Sigmoid colon (tissue), 6 donors: ENCODE measurements at regions not wholly inside any gene's neighbourhood (a gene's known extent, or its start where the extent isn't known, plus 50 kb on each side); places are given as distances from the start of the nearest gene placed in this dataset.

Experiments used
- DNase-seq: peaks from one replicate; pipeline ENCODE4 v3.0.0-alpha.2; 2019
- H3K27ac ChIP-seq, 4 donors: fragments of 200-600 bp; sonication (generic); one replicate each; pipeline ENCODE4 v1.5.1; 2016 to 2019; ENCODE audit warnings: mild to moderate bottlenecking in 1 of 4
- H3K27me3 ChIP-seq, 3 donors: fragments of 200-600 bp; sonication (generic); one replicate each; pipeline ENCODE4 v1.5.1; 2019; ENCODE audit warnings: mild to moderate bottlenecking in 1 of 3
- H3K36me3 ChIP-seq, 4 donors: fragments of 200-600 bp; sonication (generic); one replicate each; pipeline ENCODE4 v1.5.1; 2016 to 2019
- H3K4me1 ChIP-seq, 4 donors: fragments of 200-600 bp; sonication (generic); one replicate each; pipeline ENCODE4 v1.5.1; 2017 to 2019
- H3K4me3 ChIP-seq, 4 donors: fragments of 200-600 bp; sonication (generic); one replicate each; pipeline ENCODE4 v1.5.1; 2017 to 2019; ENCODE audit warnings: mild to moderate bottlenecking in 2 of 4, moderate library complexity in 1 of 4
- H3K9me3 ChIP-seq, 4 donors: fragments of 200-600 bp in 3 of 4; sonication (generic) in 3 of 4; one replicate each; pipeline versions ENCODE4 v1.5.1 to v1.6.1; 2013 to 2019
- EP300 ChIP-seq, 4 donors: sonication (generic); formaldehyde crosslinking; IDR thresholded peaks; one replicate each; pipeline ENCODE4 v1.6.1; 2017; ENCODE audit warnings: antibody characterized with exemption in 4 of 4
- POLR2A ChIP-seq, 2 donors: fragments of 450-650 bp; IDR thresholded peaks; one replicate each; pipeline ENCODE4 v1.6.1; 2016; ENCODE audit warnings: antibody characterized with exemption in 2 of 2, mild to moderate bottlenecking in 2 of 2, moderate library complexity in 2 of 2
- POLR2AphosphoS5 ChIP-seq, 4 donors: sonication (generic); formaldehyde crosslinking; IDR thresholded peaks; one replicate each; pipeline ENCODE4 v1.6.1; 2017; ENCODE audit warnings: antibody characterized with exemption in 4 of 4
- WGBS, 2 donors: extraction: QIAGEN DNeasy Blood & Tissue Kit; methylation state at CpG; one replicate each; pipeline ENCODE4 v1.1.7; 2013; 5-methylcytosine and 5-hydroxymethylcytosine counted together
- intact Hi-C: fragments of 100-400 bp; cut with DNase I; formaldehyde crosslinking; loops from one replicate; pipeline ENCODE4 v1.15.1; 2023
- TF ChIP-seq, protein P1 (sequence below), 4 experiments: fragments of 450-650 bp in 3 of 4; fragments of 200-600 bp in 1 of 4; IDR thresholded peaks; one replicate each; pipeline ENCODE4 v1.5.1; 2016 to 2019; ENCODE audit warnings: antibody characterized with exemption in 4 of 4, mild to moderate bottlenecking in 3 of 4, moderate library complexity in 2 of 4
- donor health status: healthy with polysubstance abuse.
- donor health status: healthy.

DNA sequence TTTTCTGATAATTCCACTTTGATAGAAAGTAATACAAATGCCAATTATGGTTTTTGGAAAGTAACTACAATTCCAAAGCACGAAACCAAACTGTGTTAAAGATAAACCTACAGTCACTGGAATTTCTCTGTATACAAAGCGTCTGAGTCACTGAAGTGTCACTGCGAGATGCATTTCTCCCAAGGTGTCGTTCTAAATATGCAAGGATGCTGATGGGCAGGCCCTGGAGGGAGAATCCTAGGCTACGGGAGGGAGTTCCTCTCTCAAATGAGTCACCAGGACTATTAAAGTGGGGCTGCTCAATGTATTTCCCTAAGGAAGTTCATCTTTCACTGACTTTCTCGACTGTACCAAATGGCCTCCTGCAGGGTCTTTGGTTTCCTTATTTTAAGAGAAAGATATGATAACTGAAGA is 163.8 kb upstream of the STK17B start:
- Histone ChIP-seq H3K4me3 (no peak overlapping the region), H3K36me3 (no peaks in the 10 kb centered on the region), H3K4me1 (no peaks in the 10 kb centered on the region), H3K27me3 (no peaks in the 10 kb centered on the region), H3K27ac (no peak overlapping the region), H3K9me3 (no peaks in the 10 kb centered on the region)
- TF ChIP-seq POLR2AphosphoS5 (IDR thresholded peaks at IDR 0.05) (no peak), EP300 (IDR thresholded peaks at IDR 0.05) (no peak)
- TF ChIP-seq, protein P1, sequence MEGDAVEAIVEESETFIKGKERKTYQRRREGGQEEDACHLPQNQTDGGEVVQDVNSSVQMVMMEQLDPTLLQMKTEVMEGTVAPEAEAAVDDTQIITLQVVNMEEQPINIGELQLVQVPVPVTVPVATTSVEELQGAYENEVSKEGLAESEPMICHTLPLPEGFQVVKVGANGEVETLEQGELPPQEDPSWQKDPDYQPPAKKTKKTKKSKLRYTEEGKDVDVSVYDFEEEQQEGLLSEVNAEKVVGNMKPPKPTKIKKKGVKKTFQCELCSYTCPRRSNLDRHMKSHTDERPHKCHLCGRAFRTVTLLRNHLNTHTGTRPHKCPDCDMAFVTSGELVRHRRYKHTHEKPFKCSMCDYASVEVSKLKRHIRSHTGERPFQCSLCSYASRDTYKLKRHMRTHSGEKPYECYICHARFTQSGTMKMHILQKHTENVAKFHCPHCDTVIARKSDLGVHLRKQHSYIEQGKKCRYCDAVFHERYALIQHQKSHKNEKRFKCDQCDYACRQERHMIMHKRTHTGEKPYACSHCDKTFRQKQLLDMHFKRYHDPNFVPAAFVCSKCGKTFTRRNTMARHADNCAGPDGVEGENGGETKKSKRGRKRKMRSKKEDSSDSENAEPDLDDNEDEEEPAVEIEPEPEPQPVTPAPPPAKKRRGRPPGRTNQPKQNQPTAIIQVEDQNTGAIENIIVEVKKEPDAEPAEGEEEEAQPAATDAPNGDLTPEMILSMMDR (IDR thresholded peaks at IDR 0.05), result no peak
- intact Hi-C loops, result loop anchor here (5.0 kb wide), 1 partner anchor 258 kb away; no protein-coding TSS in a partner anchor
- 66 to 67% methylated on average over 6 of the region's 6 CpGs for WGBS, 2 donors
- no peak for DNase-seq

DNA sequence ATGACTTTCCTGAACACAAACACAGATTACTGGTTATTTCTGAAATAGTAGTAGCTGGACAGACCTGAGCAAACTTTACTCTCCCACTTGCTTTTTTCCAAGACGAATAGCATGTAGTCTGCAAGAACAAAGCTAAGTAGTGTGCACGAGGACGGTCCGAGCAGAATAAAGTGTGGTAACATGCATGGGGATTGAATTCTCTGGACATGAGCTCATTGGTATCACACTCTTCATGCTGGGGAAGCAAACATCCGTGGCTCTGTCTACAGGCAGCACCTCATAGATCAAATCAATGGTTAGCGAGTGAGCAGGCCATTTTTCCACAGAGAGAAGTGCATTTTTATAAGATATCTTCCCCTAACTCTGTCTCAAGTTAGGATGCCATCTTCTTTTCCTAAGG is 164.8 kb upstream of the STK17B start:
- Histone ChIP-seq H3K4me1 (no peaks in the 10 kb centered on the region), H3K27me3 (no peaks in the 10 kb centered on the region), H3K36me3 (no peaks in the 10 kb centered on the region), H3K9me3 (no peaks in the 10 kb centered on the region), H3K27ac (no peak overlapping the region), H3K4me3 (no peak overlapping the region)
- DNase-seq, result no peak
- WGBS, 2 donors, result 89% methylated on average over 6 of the region's 6 CpGs
- TF ChIP-seq POLR2A (IDR thresholded peaks at IDR 0.05) (no peak), EP300 (IDR thresholded peaks at IDR 0.05) (no peak), POLR2AphosphoS5 (IDR thresholded peaks at IDR 0.05) (no peak)
- TF ChIP-seq, protein P1 (IDR thresholded peaks at IDR 0.05), result no peak
- intact Hi-C loops, result loop anchor here (5.0 kb wide), 1 partner anchor 259 kb away; no protein-coding TSS in a partner anchor

DNA sequence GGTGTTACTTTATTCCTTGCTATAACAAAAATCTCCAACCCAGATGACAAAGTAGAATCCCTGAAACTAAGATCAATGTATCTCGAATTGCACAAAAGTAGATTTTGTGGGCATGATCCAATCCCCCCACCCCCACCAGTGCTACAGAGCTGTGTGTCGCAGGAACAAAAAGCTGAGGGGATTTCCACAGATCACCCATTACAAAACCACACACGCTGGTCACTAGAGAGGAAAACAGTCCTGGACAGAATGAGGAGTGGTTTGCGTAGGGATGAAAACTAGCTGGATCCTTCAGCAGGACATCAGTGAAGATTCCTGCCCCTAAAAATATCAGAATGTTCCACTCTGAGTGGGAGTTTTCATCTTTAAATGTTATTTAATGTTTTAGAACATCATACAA is 165.3 kb upstream of the STK17B start:
- Histone ChIP-seq H3K27me3 (no peaks in the 10 kb centered on the region), H3K4me3 (no peak overlapping the region), H3K4me1 (no peaks in the 10 kb centered on the region), H3K36me3 (no peaks in the 10 kb centered on the region), H3K27ac (no peak overlapping the region), H3K9me3 (no peaks in the 10 kb centered on the region)
- WGBS, 2 donors, result 61 to 81% methylated on average over 4 of the region's 4 CpGs
- TF ChIP-seq, protein P1 (IDR thresholded peaks at IDR 0.05), result no peak
- TF ChIP-seq POLR2AphosphoS5 (IDR thresholded peaks at IDR 0.05), result no peak
- no peak for TF ChIP-seq EP300 (IDR thresholded peaks at IDR 0.05)
- TF ChIP-seq POLR2A (IDR thresholded peaks at IDR 0.05), result no peak
- intact Hi-C loops, result loop anchor here (5.0 kb wide), 1 partner anchor 259 kb away; no protein-coding TSS in a partner anchor
- DNase-seq, result no peak

DNA sequence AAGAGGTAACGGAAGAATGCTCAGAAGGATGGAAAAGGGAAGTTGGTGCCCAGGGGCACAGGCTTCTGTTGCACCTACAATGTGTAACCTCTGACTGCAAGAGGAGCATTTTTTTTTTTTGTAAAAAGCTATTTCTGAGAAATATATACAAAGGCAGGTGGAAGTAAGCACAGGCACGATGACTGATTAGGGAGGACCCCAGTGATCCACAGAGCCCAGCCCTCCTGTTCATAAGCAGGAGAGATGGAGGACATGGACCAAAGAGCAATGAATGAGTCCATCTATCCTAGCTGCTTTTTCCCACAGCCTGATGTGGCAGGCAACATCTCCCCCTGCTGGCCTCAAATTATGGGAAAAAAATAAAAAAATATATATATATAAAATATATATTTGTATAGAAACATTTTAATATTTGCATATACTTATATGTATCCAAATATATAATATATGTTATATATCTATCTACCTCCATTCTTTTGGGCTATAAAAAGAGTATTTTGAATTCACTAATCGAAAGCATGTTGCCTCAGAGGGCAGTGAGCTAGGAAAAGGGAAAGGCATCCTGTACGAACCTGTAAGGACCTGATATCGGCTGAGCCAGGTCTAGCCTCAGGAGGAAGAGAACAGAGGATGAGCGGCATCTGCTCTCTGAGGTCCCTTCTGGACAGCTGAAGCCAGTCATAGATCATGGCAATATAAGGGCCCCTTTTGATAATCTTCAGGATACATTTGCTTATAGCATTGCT is 166.0 kb upstream of the STK17B start:
- no peak for DNase-seq
- Histone ChIP-seq H3K36me3 (no peaks in the 10 kb centered on the region), H3K27ac (no peak overlapping the region), H3K4me1 (no peaks in the 10 kb centered on the region), H3K27me3 (no peaks in the 10 kb centered on the region), H3K9me3 (no peaks in the 10 kb centered on the region), H3K4me3 (no peak overlapping the region)
- WGBS, 2 donors, result 71 to 72% methylated on average over 6 of the region's 6 CpGs
- intact Hi-C loops, result loop anchor here (5.0 kb wide), 1 partner anchor 260 kb away; no protein-coding TSS in a partner anchor
- TF ChIP-seq EP300 (IDR thresholded peaks at IDR 0.05) (no peak), POLR2AphosphoS5 (IDR thresholded peaks at IDR 0.05) (no peak), POLR2A (IDR thresholded peaks at IDR 0.05) (no peak)
- TF ChIP-seq, protein P1 (IDR thresholded peaks at IDR 0.05), result peak in 2 of 4 experiments; percentile 19 to 26
